ENCODE measurements at regions not wholly inside any gene's neighbourhood (a gene's known extent, or its start where the extent isn't known, plus 50 kb on each side); places are given as distances from the start of the nearest gene placed in this dataset.

DNA sequence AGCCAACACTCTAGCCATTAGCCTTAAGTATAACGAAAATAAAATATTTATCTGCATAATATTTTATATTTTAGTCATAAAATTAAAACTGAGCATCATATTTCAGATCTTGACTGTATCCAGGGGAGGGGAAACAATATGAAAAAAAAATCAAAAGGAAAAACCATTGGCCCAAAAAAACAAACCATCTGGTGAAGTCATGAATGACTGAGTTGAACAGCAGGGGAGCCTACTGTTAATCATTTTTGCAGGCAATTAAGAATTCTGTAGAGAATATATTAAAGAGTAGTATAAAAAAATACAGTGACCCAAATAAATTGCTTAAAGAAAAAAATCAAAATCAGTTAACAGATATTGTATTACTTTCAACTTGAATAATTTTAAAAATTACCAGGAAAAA, 224.8 kb downstream of the C12orf50 start:
- Histone ChIP-seq H3K27me3 (ENCODE audit: control insufficient read depth, extremely low read depth, insufficient read depth, low read length) (no peaks in the 10 kb centered on the region), H3K79me2 (ENCODE audit: control insufficient read depth, insufficient read depth, low read length) (no peaks in the 10 kb centered on the region), H4K20me1 (ENCODE audit: control insufficient read depth, extremely low read depth, insufficient read depth, low read length) (no peaks in the 10 kb centered on the region), H3K4me3 (ENCODE audit: control insufficient read depth in 2 of 3, extremely low read depth in 1 of 3, insufficient read depth in 2 of 3, low read depth in 1 of 3, low read length in 3 of 3) (no peak overlapping the region), H3K9ac (ENCODE audit: control insufficient read depth, extremely low read depth, insufficient read depth, low read length) (no peak overlapping the region), H3K36me3 (ENCODE audit: control insufficient read depth in 2 of 2, extremely low read depth in 1 of 2, insufficient read depth in 2 of 2, low read length in 2 of 2) (no peaks in the 10 kb centered on the region), H3K9me1 (ENCODE audit: control insufficient read depth, extremely low read depth, insufficient read depth, low read length) (no peaks in the 10 kb centered on the region), H3K4me1 (ENCODE audit: control insufficient read depth, extremely low read depth, insufficient read depth, low read length) (peaks cover 6% of the 10 kb centered on the region), H3K4me2 (ENCODE audit: control insufficient read depth, extremely low read depth, insufficient read depth, low read depth, low read length) (no peak overlapping the region), H3K9me3 (ENCODE audit: control insufficient read depth, low read depth, low read length) (no peaks in the 10 kb centered on the region), H2AFZ (ENCODE audit: control insufficient read depth, low read length) (no peak overlapping the region), H3K27ac (ENCODE audit: control insufficient read depth, insufficient read depth, low read length) (no peak overlapping the region)
- no peak for DNase-seq (ENCODE audit: low read depth, low spot score)
- dilution Hi-C loops (cut with MboI; ENCODE audit: extremely low pct_ligation_motif_present, low sequenced_read_pairs) = no loop called here
- no peak for TF ChIP-seq EZH2 (IDR thresholded peaks at IDR 0.05; ENCODE audit: low read length)
- TF ChIP-seq, protein P1, sequence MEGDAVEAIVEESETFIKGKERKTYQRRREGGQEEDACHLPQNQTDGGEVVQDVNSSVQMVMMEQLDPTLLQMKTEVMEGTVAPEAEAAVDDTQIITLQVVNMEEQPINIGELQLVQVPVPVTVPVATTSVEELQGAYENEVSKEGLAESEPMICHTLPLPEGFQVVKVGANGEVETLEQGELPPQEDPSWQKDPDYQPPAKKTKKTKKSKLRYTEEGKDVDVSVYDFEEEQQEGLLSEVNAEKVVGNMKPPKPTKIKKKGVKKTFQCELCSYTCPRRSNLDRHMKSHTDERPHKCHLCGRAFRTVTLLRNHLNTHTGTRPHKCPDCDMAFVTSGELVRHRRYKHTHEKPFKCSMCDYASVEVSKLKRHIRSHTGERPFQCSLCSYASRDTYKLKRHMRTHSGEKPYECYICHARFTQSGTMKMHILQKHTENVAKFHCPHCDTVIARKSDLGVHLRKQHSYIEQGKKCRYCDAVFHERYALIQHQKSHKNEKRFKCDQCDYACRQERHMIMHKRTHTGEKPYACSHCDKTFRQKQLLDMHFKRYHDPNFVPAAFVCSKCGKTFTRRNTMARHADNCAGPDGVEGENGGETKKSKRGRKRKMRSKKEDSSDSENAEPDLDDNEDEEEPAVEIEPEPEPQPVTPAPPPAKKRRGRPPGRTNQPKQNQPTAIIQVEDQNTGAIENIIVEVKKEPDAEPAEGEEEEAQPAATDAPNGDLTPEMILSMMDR (optimal IDR thresholded peaks at IDR 0.05 in 1 of 3, IDR thresholded peaks at IDR 0.05 in 1 of 3, conservative IDR thresholded peaks at IDR 0.05 in 1 of 3; ENCODE audit: extremely low read depth in 1 of 3, insufficient read depth in 2 of 3, low read length in 3 of 3) = no peak
- FAIRE-seq = no peak

DNA sequence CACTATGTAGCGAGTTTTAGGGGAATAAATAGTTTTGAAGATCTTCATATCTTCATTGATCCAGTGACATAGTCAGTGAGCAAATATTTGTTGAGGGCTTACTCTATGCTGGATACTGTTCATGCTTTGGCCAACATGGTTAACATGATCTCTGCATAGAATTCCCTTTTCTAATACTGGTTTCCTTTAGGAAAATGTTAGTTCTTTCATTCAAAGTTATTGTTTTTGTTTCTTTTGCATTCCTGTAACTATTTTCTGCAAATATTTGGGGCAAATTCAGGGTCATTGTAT, 226.5 kb downstream of the C12orf50 start:
- no peaks in the 10 kb centered on the region for H3K36me3 ChIP-seq (ENCODE audit: control insufficient read depth in 2 of 2, extremely low read depth in 1 of 2, insufficient read depth in 2 of 2, low read length in 2 of 2)
- no peak overlapping the region for H3K9ac ChIP-seq (ENCODE audit: control insufficient read depth, extremely low read depth, insufficient read depth, low read length)
- H2AFZ ChIP-seq (ENCODE audit: control insufficient read depth, low read length) = no peak overlapping the region
- H4K20me1 ChIP-seq (ENCODE audit: control insufficient read depth, extremely low read depth, insufficient read depth, low read length) = no peaks in the 10 kb centered on the region
- no peak overlapping the region for H3K27ac ChIP-seq (ENCODE audit: control insufficient read depth, insufficient read depth, low read length)
- TF ChIP-seq, protein P1 (optimal IDR thresholded peaks at IDR 0.05 in 1 of 3, IDR thresholded peaks at IDR 0.05 in 1 of 3, conservative IDR thresholded peaks at IDR 0.05 in 1 of 3; ENCODE audit: extremely low read depth in 1 of 3, insufficient read depth in 2 of 3, low read length in 3 of 3) = no peak
- no peak for TF ChIP-seq EZH2 (IDR thresholded peaks at IDR 0.05; ENCODE audit: low read length)
- H3K9me1 ChIP-seq (ENCODE audit: control insufficient read depth, extremely low read depth, insufficient read depth, low read length) = no peaks in the 10 kb centered on the region
- DNase-seq (ENCODE audit: low read depth, low spot score) = no peak
- H3K4me3 ChIP-seq (ENCODE audit: control insufficient read depth in 2 of 3, extremely low read depth in 1 of 3, insufficient read depth in 2 of 3, low read depth in 1 of 3, low read length in 3 of 3) = no peak overlapping the region
- H3K27me3 ChIP-seq (ENCODE audit: control insufficient read depth, extremely low read depth, insufficient read depth, low read length) = no peaks in the 10 kb centered on the region
- dilution Hi-C loops (cut with MboI; ENCODE audit: extremely low pct_ligation_motif_present, low sequenced_read_pairs) = no loop called here
- peaks cover 6% of the 10 kb centered on the region for H3K4me1 ChIP-seq (ENCODE audit: control insufficient read depth, extremely low read depth, insufficient read depth, low read length)
- H3K9me3 ChIP-seq (ENCODE audit: control insufficient read depth, low read depth, low read length) = no peaks in the 10 kb centered on the region
- H3K4me2 ChIP-seq (ENCODE audit: control insufficient read depth, extremely low read depth, insufficient read depth, low read depth, low read length) = no peak overlapping the region
- no peak for FAIRE-seq
- H3K79me2 ChIP-seq (ENCODE audit: control insufficient read depth, insufficient read depth, low read length) = no peaks in the 10 kb centered on the region

All from keratinocyte (primary cell).